Thoracic aorta (tissue), 2 donors: ENCODE measurements at regions not wholly inside any gene's neighbourhood (a gene's known extent, or its start where the extent isn't known, plus 50 kb on each side); places are given as distances from the start of the nearest gene placed in this dataset.
"Not testable (repeated sequence)": the region's sequence is repeated elsewhere in the genome, so short reads cannot be mapped to it uniquely, and the experiment has no call there.

Experiments
- ATAC-seq: fragments of 150-250 bp; one replicate; pipeline ENCODE4 v1.8.0; 2017; ENCODE audit warnings: low read depth; ENCODE audit not compliant: insufficient number of reproducible peaks, low FRiP score
- DNase-seq: peaks from one replicate; pipeline ENCODE4 v3.0.0-alpha.2; 2020; ENCODE audit warnings: low spot score
- H3K27ac ChIP-seq, 2 donors: fragments of 200-600 bp; sonication (generic); 1 replicate in 1 of 2; 2 replicates in 1 of 2; pipeline ENCODE4 v1.5.1; 2016; ENCODE audit warnings: mild to moderate bottlenecking in 2 of 2, moderate library complexity in 2 of 2
- H3K27me3 ChIP-seq: fragments of 200-600 bp; sonication (generic); replicated peaks from 2 replicates; pipeline ENCODE4 v1.6.0; 2016; ENCODE audit warnings: mild to moderate bottlenecking; ENCODE audit not compliant: insufficient read depth
- H3K36me3 ChIP-seq: fragments of 200-600 bp; sonication (generic); one replicate; pipeline ENCODE4 v1.5.1; 2016
- H3K4me1 ChIP-seq, 2 donors: fragments of 200-600 bp; sonication (generic); 1 replicate in 1 of 2; 2 replicates in 1 of 2; pipeline versions ENCODE4 v1.5.1 to v1.6.0; 2016; ENCODE audit warnings: low read depth in 2 of 2, mild to moderate bottlenecking in 1 of 2; ENCODE audit not compliant: control insufficient read depth in 1 of 2
- H3K4me3 ChIP-seq: fragments of 200-600 bp; sonication (generic); 2 replicates; pipeline ENCODE4 v1.5.1; 2016; ENCODE audit warnings: mild to moderate bottlenecking
- H3K9me3 ChIP-seq: fragments of 200-600 bp; sonication (generic); 2 replicates; pipeline ENCODE4 v1.5.1; 2016
- TF ChIP-seq, protein P1 (sequence below): fragments of 200-600 bp; sonication (generic); IDR thresholded peaks from one replicate; pipeline ENCODE4 v1.5.1; 2019; ENCODE audit warnings: antibody characterized with exemption

GRCh38 chrX:3541336-3541735 lies 172.1 kb downstream of the PRKX start:
- Histone ChIP-seq H3K9me3 (no peaks in the 10 kb centered on the region), H3K27ac (no peak overlapping the region), H3K4me3 (no peak overlapping the region), H3K36me3 (no peaks in the 10 kb centered on the region), H3K27me3 (no peaks in the 10 kb centered on the region), H3K4me1 (no peaks in the 10 kb centered on the region)
- DNase-seq (no peak), ATAC-seq (no peak)
- TF ChIP-seq, protein P1, sequence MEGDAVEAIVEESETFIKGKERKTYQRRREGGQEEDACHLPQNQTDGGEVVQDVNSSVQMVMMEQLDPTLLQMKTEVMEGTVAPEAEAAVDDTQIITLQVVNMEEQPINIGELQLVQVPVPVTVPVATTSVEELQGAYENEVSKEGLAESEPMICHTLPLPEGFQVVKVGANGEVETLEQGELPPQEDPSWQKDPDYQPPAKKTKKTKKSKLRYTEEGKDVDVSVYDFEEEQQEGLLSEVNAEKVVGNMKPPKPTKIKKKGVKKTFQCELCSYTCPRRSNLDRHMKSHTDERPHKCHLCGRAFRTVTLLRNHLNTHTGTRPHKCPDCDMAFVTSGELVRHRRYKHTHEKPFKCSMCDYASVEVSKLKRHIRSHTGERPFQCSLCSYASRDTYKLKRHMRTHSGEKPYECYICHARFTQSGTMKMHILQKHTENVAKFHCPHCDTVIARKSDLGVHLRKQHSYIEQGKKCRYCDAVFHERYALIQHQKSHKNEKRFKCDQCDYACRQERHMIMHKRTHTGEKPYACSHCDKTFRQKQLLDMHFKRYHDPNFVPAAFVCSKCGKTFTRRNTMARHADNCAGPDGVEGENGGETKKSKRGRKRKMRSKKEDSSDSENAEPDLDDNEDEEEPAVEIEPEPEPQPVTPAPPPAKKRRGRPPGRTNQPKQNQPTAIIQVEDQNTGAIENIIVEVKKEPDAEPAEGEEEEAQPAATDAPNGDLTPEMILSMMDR: no peak

GRCh38 chrX:3540105-3540504 lies 173.3 kb downstream of the PRKX start:
- no peaks in the 10 kb centered on the region for H3K27me3 ChIP-seq
- TF ChIP-seq, protein P1: no peak
- H3K4me1 ChIP-seq: no peaks in the 10 kb centered on the region
- no peak overlapping the region for H3K27ac ChIP-seq
- H3K9me3 ChIP-seq: no peaks in the 10 kb centered on the region
- no peak for ATAC-seq
- no peak for DNase-seq
- no peaks in the 10 kb centered on the region for H3K36me3 ChIP-seq
- no peak overlapping the region for H3K4me3 ChIP-seq

GRCh38 chrX:3532581-3533085 lies 180.8 kb downstream of the PRKX start:
- Histone ChIP-seq H3K4me3 (no peak overlapping the region), H3K36me3 (no peaks in the 10 kb centered on the region), H3K9me3 (no peaks in the 10 kb centered on the region), H3K27me3 (no peaks in the 10 kb centered on the region), H3K4me1 (no peaks in the 10 kb centered on the region), H3K27ac (no peak overlapping the region)
- TF ChIP-seq, protein P1: no peak
- DNase-seq (no peak), ATAC-seq (no peak)

- H3K4me3 ChIP-seq, H3K27ac ChIP-seq, H3K27me3 ChIP-seq, H3K4me1 ChIP-seq, H3K9me3 ChIP-seq, DNase-seq, H3K36me3 ChIP-seq, ATAC-seq: not testable (repeated sequence)
Observed at GRCh38 chrX:3531435-3531834, 182.0 kb downstream of the PRKX start.

DNA sequence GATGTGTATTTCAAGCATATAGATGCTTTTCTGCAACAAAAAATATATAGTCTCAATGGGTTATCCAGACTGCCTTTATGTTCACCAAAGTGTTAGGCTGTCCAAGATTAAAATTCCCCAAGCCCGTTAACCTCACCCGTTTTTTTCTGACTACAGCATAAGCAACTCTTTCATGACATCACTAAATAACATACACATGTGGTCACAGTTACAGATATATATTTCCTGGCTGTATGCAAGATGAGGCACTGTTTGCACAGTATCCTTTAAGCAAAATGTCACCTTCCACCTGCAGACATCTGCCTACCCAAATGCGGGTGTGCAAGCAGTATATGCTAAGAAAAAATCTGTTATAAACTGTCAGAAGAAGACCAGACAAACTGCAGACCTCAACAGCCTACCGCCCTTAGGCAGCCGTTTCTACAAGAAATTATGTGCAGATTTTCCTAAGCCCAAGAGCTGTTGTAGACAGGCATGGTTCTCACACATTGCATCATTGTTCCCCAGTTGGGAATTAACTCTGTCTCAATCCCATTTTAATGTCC lies 183.1 kb upstream of the MXRA5 start:
- Histone ChIP-seq H3K4me3 (no peak overlapping the region), H3K9me3 (no peaks in the 10 kb centered on the region), H3K36me3 (no peaks in the 10 kb centered on the region), H3K27me3 (no peaks in the 10 kb centered on the region), H3K4me1 (no peaks in the 10 kb centered on the region), H3K27ac (no peak overlapping the region)
- TF ChIP-seq, protein P1: no peak
- no peak for DNase-seq
- no peak for ATAC-seq

DNA sequence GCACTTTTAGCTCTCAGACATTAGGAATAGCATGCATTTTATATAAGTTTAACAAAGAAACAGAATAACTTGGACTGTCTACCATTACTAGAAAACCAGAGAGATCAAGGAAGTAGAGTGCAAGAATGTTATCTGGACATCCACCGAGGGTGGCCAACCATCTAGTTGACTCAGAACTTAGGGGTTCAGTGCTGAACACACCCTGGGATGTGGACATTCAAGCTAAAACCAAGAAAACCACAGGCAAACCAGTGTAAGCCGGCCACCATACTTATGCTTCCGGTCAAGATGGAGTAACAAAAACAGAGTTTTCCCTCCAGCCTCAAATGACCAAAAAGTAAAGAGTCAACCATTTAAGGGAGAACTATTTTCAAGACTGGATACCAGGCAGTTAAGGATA lies 181.4 kb upstream of the MXRA5 start:
- H3K36me3 ChIP-seq: no peaks in the 10 kb centered on the region
- H3K9me3 ChIP-seq: no peaks in the 10 kb centered on the region
- H3K4me1 ChIP-seq: no peaks in the 10 kb centered on the region
- no peak overlapping the region for H3K27ac ChIP-seq
- TF ChIP-seq, protein P1: no peak
- H3K4me3 ChIP-seq: no peak overlapping the region
- ATAC-seq: no peak
- no peak for DNase-seq
- H3K27me3 ChIP-seq: no peaks in the 10 kb centered on the region
